CD14-positive monocyte (primary cell): ENCODE measurements at regions not wholly inside any gene's neighbourhood (a gene's known extent, or its start where the extent isn't known, plus 50 kb on each side); places are given as distances from the start of the nearest gene placed in this dataset.

Experiments used
- DNase-seq, 3 donors: peaks; one replicate each; pipeline ENCODE4 v3.0.0-alpha.2; 2011 to 2022
- H2AFZ ChIP-seq: 2 replicates; pipeline ENCODE4 v1.6.0; 2012; ENCODE audit warnings: mild to moderate bottlenecking, low read depth, low read length, inconsistent platforms; ENCODE audit not compliant: insufficient read depth, poor library complexity, severe bottlenecking
- H3K27ac ChIP-seq, 2 donors: 1 replicate in 1 of 2; 2 replicates in 1 of 2; pipeline ENCODE4 v1.5.1; 2012 to 2013; ENCODE audit warnings: low read length in 2 of 2, control low read depth in 1 of 2, inconsistent platforms in 1 of 2, low read depth in 1 of 2, mild to moderate bottlenecking in 1 of 2
- H3K27me3 ChIP-seq, 2 donors: one replicate each; pipeline versions ENCODE4 v1.6.0 to v1.6.1; 2011 to 2013; ENCODE audit warnings: low read length in 2 of 2; ENCODE audit not compliant: control insufficient read depth in 2 of 2, insufficient read depth in 2 of 2
- H3K36me3 ChIP-seq, 2 donors: replicated peaks in 1 of 2; 1 replicate in 1 of 2; 2 replicates in 1 of 2; pipeline versions ENCODE4 v1.5.1 to v1.6.1; 2012 to 2013; ENCODE audit warnings: low read length in 2 of 2, control low read depth in 1 of 2, inconsistent platforms in 1 of 2, mild to moderate bottlenecking in 1 of 2; ENCODE audit not compliant: insufficient read depth in 2 of 2, control insufficient read depth in 1 of 2
- H3K4me1 ChIP-seq, 2 donors: 1 replicate in 1 of 2; 2 replicates in 1 of 2; pipeline versions ENCODE4 v1.5.1 to v1.6.1; 2012 to 2013; ENCODE audit warnings: low read length in 2 of 2, control low read depth in 1 of 2, inconsistent platforms in 1 of 2, mild to moderate bottlenecking in 1 of 2, moderate library complexity in 1 of 2; ENCODE audit not compliant: insufficient read depth in 2 of 2, control insufficient read depth in 1 of 2
- H3K4me2 ChIP-seq: replicated peaks from 2 replicates; pipeline ENCODE3; 2012; ENCODE audit warnings: low read length, moderate library complexity, mild to moderate bottlenecking; ENCODE audit not compliant: poor library complexity, severe bottlenecking; ENCODE audit errors: extremely low read depth
- H3K4me3 ChIP-seq, 3 experiments: fragments of 200-600 bp in 1 of 3; sonication (generic) in 1 of 3; replicated peaks in 1 of 3; 1 replicate in 2 of 3; 2 replicates in 1 of 3; pipeline ENCODE4 v1.5.1; 2011 to 2013; ENCODE audit warnings: low read length in 3 of 3, mild to moderate bottlenecking in 3 of 3, control low read depth in 2 of 3, low read depth in 2 of 3, inconsistent platforms in 1 of 3, moderate library complexity in 1 of 3
- H3K79me2 ChIP-seq: 2 replicates; pipeline ENCODE4 v1.6.0; 2012; ENCODE audit warnings: mild to moderate bottlenecking, control low read depth, inconsistent platforms, low read length, moderate library complexity; ENCODE audit not compliant: insufficient read depth
- H3K9ac ChIP-seq: 2 replicates; pipeline ENCODE4 v1.6.0; 2017; ENCODE audit warnings: low read length, mild to moderate bottlenecking; ENCODE audit not compliant: insufficient read depth, poor library complexity, severe bottlenecking
- H3K9me3 ChIP-seq, 2 donors: replicated peaks in 1 of 2; 1 replicate in 1 of 2; 2 replicates in 1 of 2; pipeline versions ENCODE4 v1.5.1 to v1.6.1; 2012 to 2013; ENCODE audit warnings: low read length in 2 of 2, control low read depth in 1 of 2; ENCODE audit not compliant: control insufficient read depth in 1 of 2, insufficient read depth in 1 of 2
- H4K20me1 ChIP-seq: 2 replicates; pipeline ENCODE4 v1.6.0; 2012; ENCODE audit warnings: mild to moderate bottlenecking, low read length, control low read depth, moderate library complexity; ENCODE audit not compliant: insufficient read depth
- H3K27ac Mint-ChIP-seq, 7 donors: one replicate each; pipeline ENCODE4 v1.8.0; 2020; ENCODE audit warnings: mild to moderate bottlenecking in 7 of 7, mixed read lengths in 7 of 7, moderate library complexity in 6 of 7, inconsistent platforms in 2 of 7
- H3K27me3 Mint-ChIP-seq, 3 donors: one replicate each; pipeline ENCODE4 v1.8.0; 2021 to 2022; ENCODE audit warnings: low read depth in 3 of 3, mild to moderate bottlenecking in 3 of 3, mixed read lengths in 3 of 3, moderate library complexity in 3 of 3, inconsistent platforms in 1 of 3
- H3K36me3 Mint-ChIP-seq, 2 donors: one replicate each; pipeline ENCODE4 v1.8.0; 2020; ENCODE audit warnings: mixed read lengths in 2 of 2, inconsistent platforms in 1 of 2, mild to moderate bottlenecking in 1 of 2
- H3K4me1 Mint-ChIP-seq: one replicate; pipeline ENCODE4 v1.8.0; 2020; ENCODE audit warnings: mild to moderate bottlenecking, mixed read lengths
- H3K4me3 Mint-ChIP-seq, 2 donors: one replicate each; pipeline ENCODE4 v1.8.0; 2020; ENCODE audit warnings: mild to moderate bottlenecking in 2 of 2, mixed read lengths in 2 of 2, moderate library complexity in 1 of 2
- H3K9me3 Mint-ChIP-seq, 7 donors: one replicate each; pipeline ENCODE4 v1.8.0; 2020 to 2022; ENCODE audit warnings: mixed read lengths in 7 of 7, mild to moderate bottlenecking in 6 of 7, moderate library complexity in 6 of 7, inconsistent platforms in 2 of 7
- WGBS: methylation state at CpG from one replicate; pipeline ENCODE4 v1.1.5; 2013; ENCODE audit warnings: missing lambda C conversion rate; ENCODE audit not compliant: insufficient coverage; 5-methylcytosine and 5-hydroxymethylcytosine counted together
- intact Hi-C, 2 donors: fragments of 100-400 bp; cut with micrococcal nuclease; formaldehyde crosslinking; loops; one replicate each; pipeline versions ENCODE4 v1.15.0 to v1.15.1; 2023
- TF ChIP-seq, protein P1 (sequence below): fragments of 200-600 bp; IDR thresholded peaks from one replicate; pipeline ENCODE4 v1.8.0; 2022; ENCODE audit warnings: antibody characterized with exemption, mild to moderate bottlenecking

DNA sequence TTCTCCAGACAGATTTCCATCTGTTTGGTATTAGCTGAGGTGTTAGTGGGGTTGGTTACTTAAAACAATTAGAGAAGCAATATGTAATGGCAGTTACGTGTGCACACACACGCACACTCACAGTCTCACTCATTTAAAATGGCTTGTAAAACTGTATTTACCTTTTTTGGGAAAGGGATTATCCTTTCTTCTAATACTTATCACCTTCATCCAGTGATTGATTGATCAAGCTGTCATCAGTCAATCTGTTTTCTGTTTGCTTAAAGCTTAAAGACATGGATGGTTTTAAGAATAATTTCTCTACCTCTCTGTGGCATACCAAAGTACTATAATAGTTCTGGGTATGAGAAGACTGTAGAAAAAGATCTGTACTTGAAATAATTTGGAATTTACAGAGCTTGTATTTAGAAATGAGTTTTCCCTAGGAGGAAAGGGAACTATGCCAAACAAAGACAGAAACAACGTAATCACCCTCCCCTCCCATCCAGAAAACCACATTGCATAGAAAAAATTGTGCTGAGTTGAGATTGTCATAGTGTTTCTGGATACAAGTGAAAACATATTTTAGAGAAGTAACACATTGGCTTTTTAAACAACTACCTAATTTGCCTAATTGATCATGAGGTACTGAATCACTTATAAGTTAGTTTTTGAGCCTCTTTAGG is 455.8 kb downstream of the PCNX1 start:
- Histone ChIP-seq H3K4me1 (peaks cover 45 to 60% of the 10 kb centered on the region in 2 donors), H3K4me2 (peak overlapping the region; percentile 48), H2AFZ (no peak overlapping the region), H3K79me2 (peaks cover 70% of the 10 kb centered on the region), H3K27ac (peak overlapping the region; percentile 65 to 90), H3K36me3 (no peaks in the 10 kb centered on the region), H3K27me3 (no peaks in the 10 kb centered on the region), H3K9ac (peak overlapping the region; percentile 22), H3K4me3 (peak overlapping the region in 1 of 3 experiments; percentile 31), H3K9me3 (peaks cover 0 to 4% of the 10 kb centered on the region in 2 donors), H4K20me1 (no peaks in the 10 kb centered on the region)
- Mint-ChIP-seq H3K9me3 (peaks cover 8 to 15% (median 11%) of the 10 kb centered on the region in 7 donors), H3K27ac (peak overlapping the region; percentile 90 to 95 (median 92)), H3K4me1 (peaks cover 64% of the 10 kb centered on the region), H3K36me3 (peaks cover 30 to 47% of the 10 kb centered on the region in 2 donors), H3K4me3 (peak overlapping the region in 1 of 2 donors; percentile 55), H3K27me3 (peaks cover 0 to 2% (median 0%) of the 10 kb centered on the region in 3 donors)
- TF ChIP-seq, protein P1, sequence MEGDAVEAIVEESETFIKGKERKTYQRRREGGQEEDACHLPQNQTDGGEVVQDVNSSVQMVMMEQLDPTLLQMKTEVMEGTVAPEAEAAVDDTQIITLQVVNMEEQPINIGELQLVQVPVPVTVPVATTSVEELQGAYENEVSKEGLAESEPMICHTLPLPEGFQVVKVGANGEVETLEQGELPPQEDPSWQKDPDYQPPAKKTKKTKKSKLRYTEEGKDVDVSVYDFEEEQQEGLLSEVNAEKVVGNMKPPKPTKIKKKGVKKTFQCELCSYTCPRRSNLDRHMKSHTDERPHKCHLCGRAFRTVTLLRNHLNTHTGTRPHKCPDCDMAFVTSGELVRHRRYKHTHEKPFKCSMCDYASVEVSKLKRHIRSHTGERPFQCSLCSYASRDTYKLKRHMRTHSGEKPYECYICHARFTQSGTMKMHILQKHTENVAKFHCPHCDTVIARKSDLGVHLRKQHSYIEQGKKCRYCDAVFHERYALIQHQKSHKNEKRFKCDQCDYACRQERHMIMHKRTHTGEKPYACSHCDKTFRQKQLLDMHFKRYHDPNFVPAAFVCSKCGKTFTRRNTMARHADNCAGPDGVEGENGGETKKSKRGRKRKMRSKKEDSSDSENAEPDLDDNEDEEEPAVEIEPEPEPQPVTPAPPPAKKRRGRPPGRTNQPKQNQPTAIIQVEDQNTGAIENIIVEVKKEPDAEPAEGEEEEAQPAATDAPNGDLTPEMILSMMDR: no peak
- intact Hi-C loops: loop anchor here in 1 of 2 donors (5.0 kb wide), 1 partner anchor 34 kb away; no protein-coding TSS in a partner anchor
- no CpG with 5 or more reads among the region's 3 CpGs for WGBS
- DNase-seq: peak; percentile 76 to 86 (median 77)

DNA sequence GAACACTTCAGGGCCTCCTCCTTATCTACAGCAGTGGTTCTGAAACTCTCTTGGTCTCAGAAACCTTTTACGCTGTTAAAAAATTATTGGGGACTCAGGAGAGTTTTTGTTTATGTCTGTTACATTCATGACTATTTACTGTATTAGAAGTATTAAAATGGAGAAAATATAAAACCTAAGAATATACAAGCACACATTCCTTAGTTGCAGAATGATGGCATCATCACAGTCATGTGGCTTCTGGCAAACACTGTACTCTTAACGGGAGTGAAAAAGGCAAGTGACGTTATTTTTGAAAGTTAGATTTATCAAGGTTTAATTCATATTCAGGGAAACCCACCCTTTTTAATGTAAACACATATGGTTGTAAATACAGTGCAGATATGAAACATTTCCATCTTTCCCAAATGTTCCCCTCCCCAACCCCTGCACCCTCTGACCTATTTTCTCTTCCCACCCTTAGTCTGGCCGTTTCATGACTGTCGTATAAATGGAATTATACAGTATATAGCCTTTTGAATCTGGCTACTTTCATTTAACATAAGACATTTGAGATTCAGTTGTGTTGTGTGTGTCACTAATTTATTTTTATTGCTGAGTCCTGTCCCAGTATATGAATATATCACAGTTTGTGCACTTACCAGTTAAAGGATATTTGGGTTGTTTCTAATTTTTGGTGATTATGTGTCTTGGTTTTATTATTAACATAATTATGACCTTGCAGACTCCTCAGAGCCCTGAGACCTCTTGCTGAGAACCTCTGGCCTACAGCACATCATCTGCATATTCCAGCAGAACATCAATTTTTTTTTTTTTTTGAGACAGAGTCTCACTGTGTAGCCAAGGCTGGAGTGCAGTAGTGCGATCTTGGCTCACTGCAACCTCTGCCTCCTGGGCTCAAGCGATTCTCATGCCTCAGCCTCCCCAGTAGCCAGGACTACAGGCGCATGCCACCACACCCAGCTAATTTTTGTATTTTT is 457.0 kb downstream of the PCNX1 start:
- Histone ChIP-seq H3K9ac (peak overlapping the region; percentile 22), H3K4me1 (peaks cover 45 to 60% of the 10 kb centered on the region in 2 donors), H2AFZ (no peak overlapping the region), H3K79me2 (peaks cover 63% of the 10 kb centered on the region), H3K36me3 (no peaks in the 10 kb centered on the region), H3K4me3 (peak overlapping the region in 1 of 3 experiments; percentile 31), H4K20me1 (no peaks in the 10 kb centered on the region), H3K27me3 (no peaks in the 10 kb centered on the region), H3K9me3 (no peaks in the 10 kb centered on the region), H3K4me2 (peak overlapping the region; percentile 48), H3K27ac (peak overlapping the region; percentile 65 to 90)
- Mint-ChIP-seq H3K36me3 (peaks cover 20 to 36% of the 10 kb centered on the region in 2 donors), H3K27me3 (peaks cover 0 to 2% (median 0%) of the 10 kb centered on the region in 3 donors), H3K4me3 (peak overlapping the region in 1 of 2 donors; percentile 42), H3K27ac (peak overlapping the region; percentile 90 to 95 (median 92)), H3K9me3 (peaks cover under 1 to 6% (median 3%) of the 10 kb centered on the region in 7 donors), H3K4me1 (peaks cover 53% of the 10 kb centered on the region)
- intact Hi-C loops: loop anchor here in 1 of 2 donors (5.0 kb wide), 1 partner anchor 33 kb away; no protein-coding TSS in a partner anchor
- TF ChIP-seq, protein P1: no peak
- WGBS: 100% methylated on average over 2 of the region's 8 CpGs
- DNase-seq: peak in 1 of 3 donors; percentile 30
